SU-DHL-6 (cell line): ENCODE measurements at regions not wholly inside any gene's neighbourhood (a gene's known extent, or its start where the extent isn't known, plus 50 kb on each side); places are given as distances from the start of the nearest gene placed in this dataset.

Experiments used
- H2AFZ ChIP-seq: fragments of 200-600 bp; sonication (generic); 2 replicates; pipeline ENCODE4 v1.6.1; 2014; ENCODE audit warnings: low read depth, mild to moderate bottlenecking, moderate library complexity, mixed read lengths, antibody characterized with exemption, low read length; ENCODE audit not compliant: severe bottlenecking
- H3F3A ChIP-seq: fragments of 200-600 bp; shearing (Covaris generic); 2 replicates; pipeline ENCODE4 v1.6.0; 2016; ENCODE audit warnings: antibody characterized with exemption, mild to moderate bottlenecking; ENCODE audit not compliant: insufficient read depth
- H3K27ac ChIP-seq: fragments of 200-600 bp; sonication (generic); 2 replicates; pipeline ENCODE4 v1.5.1; 2016; ENCODE audit warnings: low read depth, mild to moderate bottlenecking, low read length, moderate library complexity, mixed read lengths
- H3K27me3 ChIP-seq: fragments of 200-600 bp; sonication (generic), shearing (Covaris generic); 2 replicates; pipeline ENCODE4 v1.6.0; 2014; ENCODE audit warnings: mild to moderate bottlenecking, low read length
- H3K36me3 ChIP-seq: fragments of 200-600 bp; sonication (generic); 2 replicates; pipeline ENCODE4 v1.6.1; 2014; ENCODE audit warnings: mild to moderate bottlenecking, low read length, mixed read lengths
- H3K4me2 ChIP-seq: fragments of 300-600, 200-600 bp; shearing (Covaris generic), sonication (generic); 2 replicates; pipeline ENCODE4 v1.6.0; 2014; ENCODE audit warnings: low read length, low read depth, mild to moderate bottlenecking; ENCODE audit not compliant: poor library complexity, severe bottlenecking
- H3K4me3 ChIP-seq: fragments of 200-600 bp; sonication (generic); 2 replicates; pipeline ENCODE4 v1.5.1; 2014; ENCODE audit warnings: antibody characterized with exemption, low read length, mild to moderate bottlenecking, mixed read lengths; ENCODE audit not compliant: insufficient read depth, poor library complexity, severe bottlenecking
- H3K79me2 ChIP-seq: fragments of 200-600 bp; sonication (generic); 2 replicates; pipeline ENCODE4 v1.6.1; 2014; ENCODE audit warnings: mild to moderate bottlenecking, low read length, moderate library complexity; ENCODE audit not compliant: insufficient read depth
- H3K9ac ChIP-seq: fragments of 200-600 bp; sonication (generic); 2 replicates; pipeline ENCODE4 v1.7.0; 2014; ENCODE audit warnings: mild to moderate bottlenecking, low read length
- H3K9me2 ChIP-seq: fragments of 200-600 bp; sonication (generic); replicated peaks from 2 replicates; pipeline ENCODE4 v1.6.1; 2014; ENCODE audit warnings: low read length; ENCODE audit not compliant: insufficient read depth
- H3K9me3 ChIP-seq: fragments of 200-600 bp; sonication (generic); 2 replicates; pipeline ENCODE4 v1.6.1; 2014; ENCODE audit warnings: low read length, mixed read lengths; ENCODE audit not compliant: insufficient read depth
- H4K20me1 ChIP-seq: fragments of 200-600 bp; sonication (generic); 2 replicates; pipeline ENCODE4 v1.6.1; 2014; ENCODE audit warnings: low read depth, mild to moderate bottlenecking, antibody characterized with exemption, low read length, moderate library complexity, mixed read lengths
- EZH2phosphoT487 ChIP-seq: fragments of 200-600 bp; sonication (generic), shearing (Covaris generic); conservative IDR thresholded peaks from 2 replicates; pipeline ENCODE4 v1.6.1; 2018; ENCODE audit warnings: mild to moderate bottlenecking, antibody characterized with exemption, low read length, moderate library complexity, mixed read lengths
- TF ChIP-seq, protein P1 (sequence below): fragments of 200-600 bp; sonication (generic); IDR thresholded peaks from one replicate; pipeline ENCODE4 v1.5.1; 2017; ENCODE audit warnings: antibody characterized with exemption, mild to moderate bottlenecking, low read length, moderate library complexity; ENCODE audit not compliant: insufficient read depth, poor library complexity, severe bottlenecking

GRCh38 chr1:194584052-194584451, 1397.6 kb upstream of the B3GALT2 start:
- no peak overlapping the region for H3K4me2 ChIP-seq
- H2AFZ ChIP-seq, result peak overlapping the region; percentile 37
- peaks cover 2% of the 10 kb centered on the region; the same call in 1 of the 2 replicates for H3K36me3 ChIP-seq
- H3K9me2 ChIP-seq, result no peaks in the 10 kb centered on the region
- TF ChIP-seq EZH2phosphoT487, result no peak
- TF ChIP-seq, protein P1, sequence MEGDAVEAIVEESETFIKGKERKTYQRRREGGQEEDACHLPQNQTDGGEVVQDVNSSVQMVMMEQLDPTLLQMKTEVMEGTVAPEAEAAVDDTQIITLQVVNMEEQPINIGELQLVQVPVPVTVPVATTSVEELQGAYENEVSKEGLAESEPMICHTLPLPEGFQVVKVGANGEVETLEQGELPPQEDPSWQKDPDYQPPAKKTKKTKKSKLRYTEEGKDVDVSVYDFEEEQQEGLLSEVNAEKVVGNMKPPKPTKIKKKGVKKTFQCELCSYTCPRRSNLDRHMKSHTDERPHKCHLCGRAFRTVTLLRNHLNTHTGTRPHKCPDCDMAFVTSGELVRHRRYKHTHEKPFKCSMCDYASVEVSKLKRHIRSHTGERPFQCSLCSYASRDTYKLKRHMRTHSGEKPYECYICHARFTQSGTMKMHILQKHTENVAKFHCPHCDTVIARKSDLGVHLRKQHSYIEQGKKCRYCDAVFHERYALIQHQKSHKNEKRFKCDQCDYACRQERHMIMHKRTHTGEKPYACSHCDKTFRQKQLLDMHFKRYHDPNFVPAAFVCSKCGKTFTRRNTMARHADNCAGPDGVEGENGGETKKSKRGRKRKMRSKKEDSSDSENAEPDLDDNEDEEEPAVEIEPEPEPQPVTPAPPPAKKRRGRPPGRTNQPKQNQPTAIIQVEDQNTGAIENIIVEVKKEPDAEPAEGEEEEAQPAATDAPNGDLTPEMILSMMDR, result no peak
- no peaks in the 10 kb centered on the region for H3F3A ChIP-seq
- H3K27ac ChIP-seq, result no peak overlapping the region
- H3K27me3 ChIP-seq, result no peaks in the 10 kb centered on the region
- H4K20me1 ChIP-seq, result no peaks in the 10 kb centered on the region
- no peak overlapping the region for H3K9ac ChIP-seq
- H3K79me2 ChIP-seq, result no peaks in the 10 kb centered on the region
- H3K4me3 ChIP-seq, result no peak overlapping the region
- H3K9me3 ChIP-seq, result no peaks in the 10 kb centered on the region

DNA sequence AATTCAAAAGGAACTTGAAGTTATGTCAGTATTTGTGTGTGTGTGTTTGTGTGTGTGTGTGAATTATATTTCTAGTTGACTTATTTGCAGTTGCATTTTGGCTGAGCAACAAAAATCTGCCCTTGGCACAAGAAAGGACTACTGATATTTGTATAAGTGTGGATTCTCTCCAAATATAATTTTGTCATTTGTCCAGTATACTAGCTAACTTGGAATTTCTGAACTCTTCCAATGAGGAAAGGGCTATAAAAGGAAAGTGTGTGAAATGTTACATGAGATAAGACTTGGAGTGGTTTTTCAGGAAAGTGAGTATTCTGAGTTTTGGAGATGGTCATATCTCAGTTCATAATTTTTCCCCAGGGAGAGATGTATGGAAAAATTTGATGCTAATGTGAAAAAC, 1384.1 kb upstream of the B3GALT2 start:
- H3K27me3 ChIP-seq, result no peaks in the 10 kb centered on the region
- TF ChIP-seq EZH2phosphoT487, result no peak
- TF ChIP-seq, protein P1, result no peak

GRCh38 chr1:194568610-194569009, 1382.2 kb upstream of the B3GALT2 start:
- Histone ChIP-seq H3K4me2 (no peak overlapping the region), H4K20me1 (no peaks in the 10 kb centered on the region), H3K27ac (no peak overlapping the region), H3K79me2 (no peaks in the 10 kb centered on the region), H3F3A (no peaks in the 10 kb centered on the region), H3K27me3 (no peaks in the 10 kb centered on the region), H3K9me2 (no peaks in the 10 kb centered on the region), H3K9me3 (no peaks in the 10 kb centered on the region), H3K4me3 (no peak overlapping the region), H3K36me3 (no peaks in the 10 kb centered on the region; the same call in 1 of the 2 replicates), H2AFZ (no peak overlapping the region), H3K9ac (no peak overlapping the region)
- TF ChIP-seq, protein P1, result no peak
- TF ChIP-seq EZH2phosphoT487, result no peak

More for the DNA sequence above, 1384.1 kb upstream of the B3GALT2 start:
- Histone ChIP-seq H3K4me2 (no peak overlapping the region), H3K9ac (no peak overlapping the region), H3K9me3 (no peaks in the 10 kb centered on the region), H3F3A (no peaks in the 10 kb centered on the region), H3K27ac (no peak overlapping the region), H2AFZ (no peak overlapping the region), H3K36me3 (no peaks in the 10 kb centered on the region; the same call in 1 of the 2 replicates), H4K20me1 (no peaks in the 10 kb centered on the region), H3K79me2 (no peaks in the 10 kb centered on the region), H3K9me2 (no peaks in the 10 kb centered on the region), H3K4me3 (no peak overlapping the region)
